GM23338 (cell line): ENCODE measurements at regions not wholly inside any gene's neighbourhood (a gene's known extent, or its start where the extent isn't known, plus 50 kb on each side); places are given as distances from the start of the nearest gene placed in this dataset.

ENCODE experiments used
- ATAC-seq: fragments of 200-7000 bp; cut with Tn5 transposase; 3 replicates; pipeline ENCODE4 v1.9.1; 2020
- DNase-seq: peaks from one replicate; pipeline ENCODE4 v3.0.0-alpha.2; 2015; ENCODE audit warnings: low spot score
- H2AFZ ChIP-seq: fragments of 200-600 bp; sonication (generic); 2 replicates; pipeline ENCODE4 v1.8.0; 2016; ENCODE audit warnings: antibody characterized with exemption, mild to moderate bottlenecking, moderate library complexity
- H3F3A ChIP-seq: fragments of 200-600 bp; sonication (generic); replicated peaks from 2 replicates; pipeline ENCODE4 v1.8.0; 2017; ENCODE audit warnings: antibody characterized with exemption, mixed run types, low read depth
- H3K27ac ChIP-seq: fragments of 200-600 bp; sonication (generic); 2 replicates; pipeline ENCODE4 v1.6.1; 2016; ENCODE audit warnings: low read depth
- H3K27me3 ChIP-seq: fragments of 200-600 bp; sonication (generic); 2 replicates; pipeline ENCODE4 v1.8.0; 2016; ENCODE audit warnings: mild to moderate bottlenecking, mixed run types, moderate library complexity; ENCODE audit not compliant: insufficient read depth
- H3K36me3 ChIP-seq: fragments of 200-600 bp; sonication (generic); 2 replicates; pipeline ENCODE4 v1.8.0; 2016; ENCODE audit warnings: mild to moderate bottlenecking; ENCODE audit not compliant: insufficient read depth
- H3K4me1 ChIP-seq: fragments of 200-600 bp; sonication (generic); 2 replicates; pipeline ENCODE4 v1.8.0; 2016; ENCODE audit warnings: mild to moderate bottlenecking, moderate library complexity; ENCODE audit not compliant: insufficient read depth
- H3K4me2 ChIP-seq: fragments of 200-600 bp; sonication (generic); 2 replicates; pipeline ENCODE4 v1.7.1; 2017; ENCODE audit warnings: mixed run types
- H3K4me3 ChIP-seq: fragments of 200-600 bp; sonication (generic); 2 replicates; pipeline ENCODE4 v1.6.1; 2016; ENCODE audit warnings: mixed run types
- H3K79me2 ChIP-seq: fragments of 200-600 bp; sonication (generic); replicated peaks from 2 replicates; pipeline ENCODE4 v1.8.0; 2017; ENCODE audit warnings: mild to moderate bottlenecking; ENCODE audit not compliant: insufficient read depth
- H3K9me2 ChIP-seq: fragments of 200-600 bp; sonication (generic); 2 replicates; pipeline ENCODE4 v1.8.0; 2017; ENCODE audit not compliant: insufficient read depth
- H4K20me1 ChIP-seq: fragments of 200-600 bp; sonication (generic); replicated peaks from 2 replicates; pipeline ENCODE4 v1.8.0; 2017; ENCODE audit warnings: mild to moderate bottlenecking; ENCODE audit not compliant: insufficient read depth
- H3K27ac Mint-ChIP-seq: 2 replicates; pipeline ENCODE4 v1.8.0; 2020; ENCODE audit warnings: inconsistent platforms, mild to moderate bottlenecking, moderate library complexity, mixed read lengths
- H3K27me3 Mint-ChIP-seq: 3 replicates; pipeline ENCODE4 v1.8.0; 2022; ENCODE audit warnings: low read depth, mild to moderate bottlenecking, moderate library complexity, mixed read lengths, inconsistent platforms; ENCODE audit not compliant: insufficient read depth, poor library complexity
- H3K36me3 Mint-ChIP-seq: 3 replicates; pipeline ENCODE4 v1.8.0; 2021; ENCODE audit warnings: low read depth, mild to moderate bottlenecking, inconsistent platforms, moderate library complexity, mixed read lengths
- H3K4me1 Mint-ChIP-seq: 3 replicates; pipeline ENCODE4 v1.8.0; 2020; ENCODE audit warnings: mild to moderate bottlenecking, inconsistent platforms, mixed read lengths
- H3K4me3 Mint-ChIP-seq: 3 replicates; pipeline ENCODE4 v1.8.0; 2021; ENCODE audit warnings: moderate library complexity, mild to moderate bottlenecking, inconsistent platforms, mixed read lengths
- H3K9me3 Mint-ChIP-seq: 3 replicates; pipeline ENCODE4 v1.8.0; 2020; ENCODE audit warnings: moderate library complexity, mild to moderate bottlenecking, inconsistent platforms, mixed read lengths
- ETS1 ChIP-seq: IDR thresholded peaks from 2 replicates; pipeline ENCODE4 v1.6.1; 2016; ENCODE audit warnings: antibody characterized with exemption
- EZH2phosphoT487 ChIP-seq: fragments of 200-600 bp; sonication (generic); IDR thresholded peaks from one replicate; pipeline ENCODE4 v1.8.1; 2018; ENCODE audit warnings: antibody characterized with exemption; ENCODE audit not compliant: unreplicated experiment
- JUNB ChIP-seq: IDR thresholded peaks from one replicate; pipeline ENCODE4 v1.6.1; 2016; ENCODE audit warnings: antibody characterized with exemption; ENCODE audit not compliant: unreplicated experiment
- ZNF114 ChIP-seq: fragments of 250-450 bp; sonication (Bioruptor Pico); IDR thresholded peaks from 2 replicates; pipeline ENCODE4 v1.5.0; 2020; ENCODE audit warnings: mild to moderate bottlenecking, moderate library complexity
- TF ChIP-seq, protein P1 (sequence below): fragments of 250-450 bp; sonication (Bioruptor Pico); IDR thresholded peaks from 2 replicates; pipeline ENCODE4 v1.5.0; 2020; ENCODE audit warnings: mild to moderate bottlenecking, moderate library complexity

DNA sequence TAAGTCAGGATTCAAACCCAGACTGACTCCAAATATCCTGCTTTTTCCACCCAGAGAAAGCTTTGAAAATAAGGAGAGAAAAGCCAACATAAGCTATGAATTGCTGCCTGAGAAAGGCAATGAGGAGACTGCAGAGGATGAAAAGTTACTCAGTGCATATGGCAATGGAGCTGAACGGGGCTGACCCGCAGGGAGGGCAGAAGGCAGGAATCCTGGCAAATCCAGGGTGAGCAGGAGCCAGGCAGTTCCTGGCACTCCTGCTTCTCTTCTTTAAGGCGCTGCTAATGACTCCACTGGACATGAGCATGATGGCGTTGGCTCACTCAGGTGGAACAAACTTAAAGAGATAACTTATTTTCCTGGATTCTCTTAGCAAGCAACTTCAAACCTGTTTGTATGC is 95.2 kb upstream of the TMCC3 start (continued):
- no peak for TF ChIP-seq ETS1
- TF ChIP-seq EZH2phosphoT487, result no peak
- no peak for TF ChIP-seq ZNF114 (CRISPR knock-in tag)

DNA sequence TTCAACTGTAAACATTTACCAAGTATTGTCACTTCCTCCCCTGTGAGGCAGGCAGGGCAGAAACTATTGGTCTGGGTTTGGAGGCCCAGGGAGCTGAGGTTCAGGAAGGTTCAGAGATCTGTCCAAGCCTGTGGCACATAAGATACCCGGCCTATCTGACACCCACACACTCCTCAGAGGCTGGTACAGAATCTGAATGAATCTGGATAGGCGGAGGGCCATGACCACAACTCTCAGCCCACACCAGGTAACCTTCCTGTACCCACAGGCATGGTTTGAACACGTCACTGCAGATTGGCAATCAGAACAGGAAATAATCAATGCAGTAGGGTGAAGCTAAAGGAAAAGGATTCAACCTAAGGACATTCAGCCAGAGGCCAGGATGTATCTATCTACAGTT is 92.8 kb upstream of the TMCC3 start:
- Mint-ChIP-seq H3K27me3 (peaks cover 4% of the 10 kb centered on the region), H3K36me3 (no peaks in the 10 kb centered on the region), H3K9me3 (no peaks in the 10 kb centered on the region), H3K4me1 (peaks cover 20% of the 10 kb centered on the region), H3K27ac (0 out of 2 replicates have a peak overlapping the region, but pooled peaks have one; percentile 37), H3K4me3 (no peak overlapping the region)
- Histone ChIP-seq H3F3A (no peaks in the 10 kb centered on the region), H3K36me3 (no peaks in the 10 kb centered on the region), H3K9me2 (peaks cover 3% of the 10 kb centered on the region; the same call in 1 of the 2 replicates), H2AFZ (no peak overlapping the region), H3K27me3 (no peaks in the 10 kb centered on the region), H3K79me2 (no peaks in the 10 kb centered on the region), H4K20me1 (no peaks in the 10 kb centered on the region), H3K4me1 (peaks cover 13% of the 10 kb centered on the region), H3K27ac (no peak overlapping the region), H3K4me3 (no peak overlapping the region), H3K4me2 (no peak overlapping the region)
- ATAC-seq (no peak), DNase-seq (no peak)
- TF ChIP-seq JUNB, result no peak
- TF ChIP-seq, protein P1, sequence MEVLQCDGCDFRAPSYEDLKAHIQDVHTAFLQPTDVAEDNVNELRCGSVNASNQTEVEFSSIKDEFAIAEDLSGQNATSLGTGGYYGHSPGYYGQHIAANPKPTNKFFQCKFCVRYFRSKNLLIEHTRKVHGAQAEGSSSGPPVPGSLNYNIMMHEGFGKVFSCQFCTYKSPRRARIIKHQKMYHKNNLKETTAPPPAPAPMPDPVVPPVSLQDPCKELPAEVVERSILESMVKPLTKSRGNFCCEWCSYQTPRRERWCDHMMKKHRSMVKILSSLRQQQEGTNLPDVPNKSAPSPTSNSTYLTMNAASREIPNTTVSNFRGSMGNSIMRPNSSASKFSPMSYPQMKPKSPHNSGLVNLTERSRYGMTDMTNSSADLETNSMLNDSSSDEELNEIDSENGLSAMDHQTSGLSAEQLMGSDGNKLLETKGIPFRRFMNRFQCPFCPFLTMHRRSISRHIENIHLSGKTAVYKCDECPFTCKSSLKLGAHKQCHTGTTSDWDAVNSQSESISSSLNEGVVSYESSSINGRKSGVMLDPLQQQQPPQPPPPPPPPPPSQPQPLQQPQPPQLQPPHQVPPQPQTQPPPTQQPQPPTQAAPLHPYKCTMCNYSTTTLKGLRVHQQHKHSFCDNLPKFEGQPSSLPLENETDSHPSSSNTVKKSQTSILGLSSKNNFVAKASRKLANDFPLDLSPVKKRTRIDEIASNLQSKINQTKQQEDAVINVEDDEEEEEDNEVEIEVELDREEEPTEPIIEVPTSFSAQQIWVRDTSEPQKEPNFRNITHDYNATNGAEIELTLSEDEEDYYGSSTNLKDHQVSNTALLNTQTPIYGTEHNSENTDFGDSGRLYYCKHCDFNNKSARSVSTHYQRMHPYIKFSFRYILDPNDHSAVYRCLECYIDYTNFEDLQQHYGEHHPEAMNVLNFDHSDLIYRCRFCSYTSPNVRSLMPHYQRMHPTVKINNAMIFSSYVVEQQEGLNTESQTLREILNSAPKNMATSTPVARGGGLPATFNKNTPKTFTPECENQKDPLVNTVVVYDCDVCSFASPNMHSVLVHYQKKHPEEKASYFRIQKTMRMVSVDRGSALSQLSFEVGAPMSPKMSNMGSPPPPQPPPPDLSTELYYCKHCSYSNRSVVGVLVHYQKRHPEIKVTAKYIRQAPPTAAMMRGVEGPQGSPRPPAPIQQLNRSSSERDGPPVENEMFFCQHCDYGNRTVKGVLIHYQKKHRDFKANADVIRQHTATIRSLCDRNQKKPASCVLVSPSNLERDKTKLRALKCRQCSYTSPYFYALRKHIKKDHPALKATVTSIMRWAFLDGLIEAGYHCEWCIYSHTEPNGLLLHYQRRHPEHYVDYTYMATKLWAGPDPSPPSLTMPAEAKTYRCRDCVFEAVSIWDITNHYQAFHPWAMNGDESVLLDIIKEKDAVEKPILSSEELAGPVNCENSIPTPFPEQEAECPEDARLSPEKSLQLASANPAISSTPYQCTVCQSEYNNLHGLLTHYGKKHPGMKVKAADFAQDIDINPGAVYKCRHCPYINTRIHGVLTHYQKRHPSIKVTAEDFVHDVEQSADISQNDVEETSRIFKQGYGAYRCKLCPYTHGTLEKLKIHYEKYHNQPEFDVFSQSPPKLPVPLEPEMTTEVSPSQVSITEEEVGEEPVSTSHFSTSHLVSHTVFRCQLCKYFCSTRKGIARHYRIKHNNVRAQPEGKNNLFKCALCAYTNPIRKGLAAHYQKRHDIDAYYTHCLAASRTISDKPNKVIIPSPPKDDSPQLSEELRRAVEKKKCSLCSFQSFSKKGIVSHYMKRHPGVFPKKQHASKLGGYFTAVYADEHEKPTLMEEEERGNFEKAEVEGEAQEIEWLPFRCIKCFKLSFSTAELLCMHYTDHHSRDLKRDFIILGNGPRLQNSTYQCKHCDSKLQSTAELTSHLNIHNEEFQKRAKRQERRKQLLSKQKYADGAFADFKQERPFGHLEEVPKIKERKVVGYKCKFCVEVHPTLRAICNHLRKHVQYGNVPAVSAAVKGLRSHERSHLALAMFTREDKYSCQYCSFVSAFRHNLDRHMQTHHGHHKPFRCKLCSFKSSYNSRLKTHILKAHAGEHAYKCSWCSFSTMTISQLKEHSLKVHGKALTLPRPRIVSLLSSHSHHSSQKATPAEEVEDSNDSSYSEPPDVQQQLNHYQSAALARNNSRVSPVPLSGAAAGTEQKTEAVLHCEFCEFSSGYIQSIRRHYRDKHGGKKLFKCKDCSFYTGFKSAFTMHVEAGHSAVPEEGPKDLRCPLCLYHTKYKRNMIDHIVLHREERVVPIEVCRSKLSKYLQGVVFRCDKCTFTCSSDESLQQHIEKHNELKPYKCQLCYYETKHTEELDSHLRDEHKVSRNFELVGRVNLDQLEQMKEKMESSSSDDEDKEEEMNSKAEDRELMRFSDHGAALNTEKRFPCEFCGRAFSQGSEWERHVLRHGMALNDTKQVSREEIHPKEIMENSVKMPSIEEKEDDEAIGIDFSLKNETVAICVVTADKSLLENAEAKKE, result no peak
